GM12878 (cell line): ENCODE measurements at regions not wholly inside any gene's neighbourhood (a gene's known extent, or its start where the extent isn't known, plus 50 kb on each side); places are given as distances from the start of the nearest gene placed in this dataset.

ENCODE experiments used
- ATF2 ChIP-seq: IDR thresholded peaks from 2 replicates; pipeline ENCODE4 v1.6.1; 2012; ENCODE audit warnings: low read length, inconsistent platforms
- ATF3 ChIP-seq: IDR thresholded peaks from 2 replicates; pipeline ENCODE4 v1.6.1; 2011; ENCODE audit warnings: low read depth, mild to moderate bottlenecking, low read length, moderate library complexity, borderline replicate concordance; ENCODE audit errors: extremely low read depth
- BACH1 ChIP-seq: fragments of 450-650 bp; IDR thresholded peaks from 2 replicates; pipeline ENCODE4 v1.6.1; 2017; ENCODE audit warnings: mild to moderate bottlenecking, borderline replicate concordance
- CREM ChIP-seq: IDR thresholded peaks from 2 replicates; pipeline ENCODE4 v1.6.1; 2014; ENCODE audit warnings: antibody characterized with exemption, low read depth
- CTCF ChIP-seq, 3 experiments: IDR thresholded peaks in 2 of 3; conservative IDR thresholded peaks in 1 of 3; 2 replicates each; pipeline ENCODE4 v1.5.1; 2011; ENCODE audit warnings: low read depth in 3 of 3, low read length in 3 of 3, mild to moderate bottlenecking in 3 of 3, control low read depth in 2 of 3, moderate library complexity in 2 of 3, inconsistent platforms in 1 of 3, mixed read lengths in 1 of 3; ENCODE audit not compliant: control insufficient read depth in 2 of 3, insufficient read depth in 1 of 3; ENCODE audit errors: extremely low read depth in 1 of 3
- E2F4 ChIP-seq: IDR thresholded peaks from 2 replicates; pipeline ENCODE4 v1.6.1; 2012; ENCODE audit warnings: low read depth, low read length, improper control_type of control experiment
- EZH2 ChIP-seq: IDR thresholded peaks from 2 replicates; pipeline ENCODE4 v1.6.1; 2012; ENCODE audit warnings: low read depth, mild to moderate bottlenecking, control low read depth, inconsistent platforms, low read length, borderline replicate concordance; ENCODE audit not compliant: control insufficient read depth
- MEF2A ChIP-seq: IDR thresholded peaks from 2 replicates; pipeline ENCODE4 v1.6.1; 2011; ENCODE audit warnings: low read depth, mild to moderate bottlenecking, low read length, moderate library complexity; ENCODE audit not compliant: insufficient read depth
- NBN ChIP-seq: fragments of 450-650 bp; IDR thresholded peaks from 2 replicates; pipeline ENCODE4 v1.6.1; 2016
- PML ChIP-seq: IDR thresholded peaks from 2 replicates; pipeline ENCODE4 v1.6.1; 2012; ENCODE audit warnings: low read length, inconsistent platforms
- RCOR1 ChIP-seq: conservative IDR thresholded peaks from 2 replicates; pipeline ENCODE4 v1.6.1; 2012; ENCODE audit warnings: low read depth, low read length, improper control_type of control experiment
- SIN3A ChIP-seq: IDR thresholded peaks from 2 replicates; pipeline ENCODE4 v1.6.1; 2012; ENCODE audit warnings: low read depth, low read length, improper control_type of control experiment
- SRF ChIP-seq, 2 experiments: IDR thresholded peaks; 2 replicates each; pipeline ENCODE4 v1.6.1; 2011; ENCODE audit warnings: low read depth in 2 of 2, low read length in 2 of 2, mild to moderate bottlenecking in 1 of 2, moderate library complexity in 1 of 2
- ZNF622 ChIP-seq: fragments of 450-650 bp; IDR thresholded peaks from 2 replicates; pipeline ENCODE4 v1.6.1; 2017; ENCODE audit warnings: mild to moderate bottlenecking, inconsistent platforms

- TF ChIP-seq ATF2 (no peak), E2F4 (no peak), SIN3A (no peak), RCOR1 (no peak), NBN (no peak), EZH2 (no peak), CTCF (IDR thresholded peaks at IDR 0.05 in 2 of 3, conservative IDR thresholded peaks at IDR 0.05 in 1 of 3; ENCODE audit: control insufficient read depth in 2 of 3, extremely low read depth in 1 of 3, insufficient read depth in 1 of 3, low read depth in 3 of 3, low read length in 3 of 3) (no peak), ATF3 (no peak), SRF (IDR thresholded peaks at IDR 0.05; ENCODE audit: low read depth in 2 of 2, low read length in 2 of 2) (no peak), CREM (no peak), ZNF622 (no peak), MEF2A (no peak), PML (no peak), BACH1 (no peak)
These were observed 95.7 kb upstream of the AMZ2 start for GRCh38 chr17:68152161-68152571.
